ENCODE measurements at regions not wholly inside any gene's neighbourhood (a gene's known extent, or its start where the extent isn't known, plus 50 kb on each side); places are given as distances from the start of the nearest gene placed in this dataset.

DNA sequence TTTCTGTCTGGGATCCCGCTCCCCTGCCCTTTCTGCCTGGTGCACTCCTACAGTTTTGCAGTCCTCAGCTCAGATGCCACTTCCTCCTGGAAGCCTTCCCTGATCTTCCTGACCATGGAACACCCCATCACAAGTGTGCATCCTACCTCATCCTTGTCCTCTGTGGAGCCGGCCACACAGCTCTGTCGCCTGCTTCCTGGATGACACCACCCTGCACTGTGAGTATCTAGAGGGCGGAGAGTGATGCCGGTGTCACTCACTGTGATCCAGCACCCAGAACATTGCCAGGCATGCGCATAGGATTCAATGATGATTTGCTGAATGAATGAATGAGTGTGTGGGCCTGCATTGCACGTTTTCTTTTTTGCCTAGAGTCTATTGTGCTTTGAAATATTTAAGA is 529.9 kb downstream of the TCERG1L start:
- intact Hi-C loops (cut with micrococcal nuclease): no loop called here
- H3K4me3 Mint-ChIP-seq (ENCODE audit: unreplicated experiment): no peak overlapping the region
- no TSS peak for BruUV-seq (replicated peaks)
- H3K27ac Mint-ChIP-seq (ENCODE audit: low read depth, unreplicated experiment): no peak overlapping the region
- H3K27me3 Mint-ChIP-seq (ENCODE audit: insufficient read depth, unreplicated experiment): no peaks in the 10 kb centered on the region
- H3K9me3 Mint-ChIP-seq (ENCODE audit: unreplicated experiment): peaks cover 24% of the 10 kb centered on the region
- ChIA-PET POLR2A (interaction anchor here (0.6 kb wide), 1 partner anchor 251 kb away, joined by 4 read pairs; no protein-coding TSS in a partner anchor), CTCF (no interaction called here)
- H3K4me1 Mint-ChIP-seq (ENCODE audit: insufficient read depth, unreplicated experiment): no peaks in the 10 kb centered on the region
- no peaks in the 10 kb centered on the region for H3K36me3 Mint-ChIP-seq (ENCODE audit: insufficient read depth, unreplicated experiment)
- DNase-seq (ENCODE audit: unreplicated experiment): no peak
- TF ChIP-seq, protein P1, sequence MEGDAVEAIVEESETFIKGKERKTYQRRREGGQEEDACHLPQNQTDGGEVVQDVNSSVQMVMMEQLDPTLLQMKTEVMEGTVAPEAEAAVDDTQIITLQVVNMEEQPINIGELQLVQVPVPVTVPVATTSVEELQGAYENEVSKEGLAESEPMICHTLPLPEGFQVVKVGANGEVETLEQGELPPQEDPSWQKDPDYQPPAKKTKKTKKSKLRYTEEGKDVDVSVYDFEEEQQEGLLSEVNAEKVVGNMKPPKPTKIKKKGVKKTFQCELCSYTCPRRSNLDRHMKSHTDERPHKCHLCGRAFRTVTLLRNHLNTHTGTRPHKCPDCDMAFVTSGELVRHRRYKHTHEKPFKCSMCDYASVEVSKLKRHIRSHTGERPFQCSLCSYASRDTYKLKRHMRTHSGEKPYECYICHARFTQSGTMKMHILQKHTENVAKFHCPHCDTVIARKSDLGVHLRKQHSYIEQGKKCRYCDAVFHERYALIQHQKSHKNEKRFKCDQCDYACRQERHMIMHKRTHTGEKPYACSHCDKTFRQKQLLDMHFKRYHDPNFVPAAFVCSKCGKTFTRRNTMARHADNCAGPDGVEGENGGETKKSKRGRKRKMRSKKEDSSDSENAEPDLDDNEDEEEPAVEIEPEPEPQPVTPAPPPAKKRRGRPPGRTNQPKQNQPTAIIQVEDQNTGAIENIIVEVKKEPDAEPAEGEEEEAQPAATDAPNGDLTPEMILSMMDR (IDR thresholded peaks at IDR 0.05; ENCODE audit: unreplicated experiment): no peak

DNA sequence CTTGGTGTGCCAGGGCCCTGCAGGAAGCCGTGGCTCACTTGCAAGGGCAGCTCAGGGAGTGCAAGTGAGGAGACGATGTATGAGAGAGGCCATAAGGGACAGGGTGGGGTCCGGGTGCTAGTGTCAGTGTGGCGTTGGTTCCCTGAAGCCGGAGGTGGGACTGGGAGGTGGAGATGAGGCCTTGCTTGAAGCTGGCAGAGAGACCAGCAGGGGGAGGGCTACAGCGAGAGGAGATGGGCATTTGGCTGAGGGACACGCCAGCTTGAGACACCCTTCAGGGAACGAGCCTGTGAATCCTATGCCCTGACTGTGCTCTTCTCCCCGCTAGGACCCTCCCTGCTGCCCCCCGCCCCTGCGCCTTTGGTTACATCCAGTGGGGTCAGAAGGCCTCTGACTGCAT is 529.1 kb downstream of the TCERG1L start:
- Mint-ChIP-seq H3K9me3 (ENCODE audit: unreplicated experiment) (peaks cover 23% of the 10 kb centered on the region), H3K4me1 (ENCODE audit: insufficient read depth, unreplicated experiment) (no peaks in the 10 kb centered on the region), H3K27me3 (ENCODE audit: insufficient read depth, unreplicated experiment) (no peaks in the 10 kb centered on the region), H3K36me3 (ENCODE audit: insufficient read depth, unreplicated experiment) (no peaks in the 10 kb centered on the region), H3K27ac (ENCODE audit: low read depth, unreplicated experiment) (peak overlapping the region; percentile 47), H3K4me3 (ENCODE audit: unreplicated experiment) (no peak overlapping the region)
- POLR2A ChIA-PET: no interaction called here
- BruUV-seq (replicated peaks): no TSS peak
- intact Hi-C loops (cut with micrococcal nuclease): no loop called here
- DNase-seq (ENCODE audit: unreplicated experiment): no peak
- TF ChIP-seq, protein P1 (IDR thresholded peaks at IDR 0.05; ENCODE audit: unreplicated experiment): no peak
- CTCF ChIA-PET: no interaction called here

DNA sequence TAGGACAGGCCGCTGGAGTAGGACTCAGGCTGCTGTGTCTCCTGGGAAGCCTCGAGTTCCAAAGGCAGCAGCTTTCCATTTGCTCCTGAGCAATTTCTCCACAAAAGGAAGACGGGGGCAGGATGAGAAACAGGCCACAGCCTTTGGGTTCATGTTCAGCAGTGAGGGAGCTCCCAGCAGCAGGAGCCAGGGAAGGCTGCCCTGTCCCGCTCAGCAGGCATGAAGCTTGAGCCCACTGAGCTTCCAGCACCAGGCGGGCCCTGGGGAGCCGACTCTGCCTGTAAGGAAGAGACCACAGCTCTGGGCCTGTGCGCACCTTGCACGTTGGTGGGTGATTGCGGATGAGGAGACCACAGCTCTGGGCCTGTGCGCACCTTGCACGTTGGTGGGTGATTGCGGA is 527.2 kb downstream of the TCERG1L start:
- TF ChIP-seq, protein P1 (IDR thresholded peaks at IDR 0.05; ENCODE audit: unreplicated experiment): no peak
- intact Hi-C loops (cut with micrococcal nuclease): no loop called here
- no peak for DNase-seq (ENCODE audit: unreplicated experiment)
- CTCF ChIA-PET: no interaction called here
- no peaks in the 10 kb centered on the region for H3K36me3 Mint-ChIP-seq (ENCODE audit: insufficient read depth, unreplicated experiment)
- no TSS peak for BruUV-seq (replicated peaks)
- H3K27me3 Mint-ChIP-seq (ENCODE audit: insufficient read depth, unreplicated experiment): no peaks in the 10 kb centered on the region
- no peak overlapping the region for H3K4me3 Mint-ChIP-seq (ENCODE audit: unreplicated experiment)
- POLR2A ChIA-PET: no interaction called here
- peaks cover 20% of the 10 kb centered on the region for H3K9me3 Mint-ChIP-seq (ENCODE audit: unreplicated experiment)
- no peak overlapping the region for H3K27ac Mint-ChIP-seq (ENCODE audit: low read depth, unreplicated experiment)
- no peaks in the 10 kb centered on the region for H3K4me1 Mint-ChIP-seq (ENCODE audit: insufficient read depth, unreplicated experiment)

DNA sequence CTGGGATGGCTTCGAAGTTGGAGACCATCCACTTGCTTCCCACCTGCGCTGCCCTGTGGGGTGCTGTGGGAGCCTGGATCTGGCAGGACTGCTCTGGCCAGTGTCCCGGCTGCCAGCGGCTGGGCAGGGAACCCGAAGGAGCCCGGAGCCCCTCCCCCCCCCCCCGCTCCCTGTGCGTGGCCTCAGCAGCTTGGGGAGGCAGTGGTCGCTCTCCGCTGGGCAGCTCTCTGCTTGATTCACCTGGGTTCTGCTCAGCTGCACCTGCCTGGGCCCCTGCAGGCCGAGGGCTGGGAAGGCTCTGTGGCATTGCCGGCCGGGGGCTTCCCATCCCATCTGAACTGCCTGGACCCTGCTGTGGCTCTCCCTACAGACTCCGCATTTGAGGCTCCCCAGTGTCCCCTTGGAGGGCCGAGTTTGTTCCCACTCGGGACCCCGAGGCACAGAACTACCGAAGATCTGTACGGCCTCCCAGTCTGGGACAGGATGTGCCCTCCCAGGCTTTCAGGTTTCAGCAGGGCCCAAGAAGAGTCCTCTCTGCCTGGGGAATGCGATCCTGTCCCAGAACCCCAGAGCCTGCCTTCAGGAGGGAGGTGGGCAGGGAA is 525.1 kb downstream of the TCERG1L start:
- no peak overlapping the region for H3K4me3 Mint-ChIP-seq (ENCODE audit: unreplicated experiment)
- DNase-seq (ENCODE audit: unreplicated experiment): no peak
- peaks cover 11% of the 10 kb centered on the region for H3K9me3 Mint-ChIP-seq (ENCODE audit: unreplicated experiment)
- TF ChIP-seq, protein P1 (IDR thresholded peaks at IDR 0.05; ENCODE audit: unreplicated experiment): no peak
- ChIA-PET CTCF (no interaction called here), POLR2A (interaction anchor here (0.7 kb wide), 1 partner anchor 539 kb away, joined by 3 read pairs; no protein-coding TSS in a partner anchor)
- no peak overlapping the region for H3K27ac Mint-ChIP-seq (ENCODE audit: low read depth, unreplicated experiment)
- no peaks in the 10 kb centered on the region for H3K36me3 Mint-ChIP-seq (ENCODE audit: insufficient read depth, unreplicated experiment)
- no peaks in the 10 kb centered on the region for H3K4me1 Mint-ChIP-seq (ENCODE audit: insufficient read depth, unreplicated experiment)
- no TSS peak for BruUV-seq (replicated peaks)
- H3K27me3 Mint-ChIP-seq (ENCODE audit: insufficient read depth, unreplicated experiment): no peaks in the 10 kb centered on the region
- intact Hi-C loops (cut with micrococcal nuclease): no loop called here

Data from MCF 10A (cell line).